A549 (cell line): ENCODE measurements at regions not wholly inside any gene's neighbourhood (a gene's known extent, or its start where the extent isn't known, plus 50 kb on each side); places are given as distances from the start of the nearest gene placed in this dataset.

Experiments
- ATAC-seq, 2 experiments: fragments of 200-7000 bp in 1 of 2; fragments of >200 bp in 1 of 2; cut with Nextera tagmentation in 1 of 2; cut with Tn5 transposase in 1 of 2; 3 replicates each; pipeline versions ENCODE4 v1.8.0 to v1.9.1; 2018 to 2020; ENCODE audit warnings: mild to moderate bottlenecking in 1 of 2, moderate library complexity in 1 of 2
- CTCF ChIA-PET: fragments of 300-600 bp; sonication (Branson Sonifier 250); formaldehyde crosslinking; extraction: SDS; loops from one replicate; lab custom pipeline; 2021; ENCODE audit warnings: antibody characterized with exemption, inconsistent platforms; lab: Yijun Ruan, JAX
- POLR2A ChIA-PET: fragments of 350-600 bp; formaldehyde crosslinking; extraction: SDS; loops from one replicate; lab custom pipeline; 2021; ENCODE audit warnings: antibody characterized with exemption, inconsistent platforms; lab: Yijun Ruan, JAX
- DNase-seq, 2 experiments: peaks; one replicate each; pipeline versions ENCODE4 v3.0.0 to v3.0.0-alpha.2; 2011 to 2016; ENCODE audit warnings: low read depth in 1 of 2, low spot score in 1 of 2
- FAIRE-seq: peaks from 2 replicates; lab custom pipeline; 2011; peaks lifted over from hg19 to GRCh38; lab: Jason Lieb, UNC
- H3K27ac ChIP-seq, 2 experiments: fragments of >200 bp; sonication (Bioruptor Twin); formaldehyde crosslinking; 3 replicates each; pipeline ENCODE4 v1.5.1; 2016 to 2017
- H3K4me1 ChIP-seq: fragments of >200 bp; sonication (Bioruptor Twin); formaldehyde crosslinking; 3 replicates; pipeline ENCODE4 v1.6.1; 2016
- H3K4me2 ChIP-seq: fragments of >200 bp; sonication (Bioruptor Twin); formaldehyde crosslinking; 3 replicates; pipeline ENCODE4 v1.6.1; 2016
- H3K4me3 ChIP-seq: fragments of >200 bp; sonication (Bioruptor Twin); formaldehyde crosslinking; 3 replicates; pipeline ENCODE4 v1.5.1; 2016
- H3K9me3 ChIP-seq: fragments of >200 bp; sonication (Bioruptor Twin); formaldehyde crosslinking; 3 replicates; pipeline ENCODE4 v1.6.1; 2016
- CBX2 ChIP-seq: fragments of 200-600 bp; sonication (generic); IDR thresholded peaks from 2 replicates; pipeline ENCODE4 v1.6.1; 2016; ENCODE audit warnings: low read depth, mild to moderate bottlenecking, borderline replicate concordance
- CBX8 ChIP-seq: fragments of 200-600 bp; sonication (generic); IDR thresholded peaks from 2 replicates; pipeline ENCODE4 v1.6.1; 2016
- CTCF ChIP-seq: fragments of >200 bp; sonication (Bioruptor Twin); formaldehyde crosslinking; IDR thresholded peaks from 3 replicates; pipeline ENCODE4 v1.5.1; 2016
- EHMT2 ChIP-seq: fragments of 200-600 bp; sonication (generic); IDR thresholded peaks from 2 replicates; pipeline ENCODE4 v1.6.1; 2016; ENCODE audit warnings: antibody characterized with exemption, low read depth, mild to moderate bottlenecking, moderate library complexity
- FOSB ChIP-seq: fragments of 250-450 bp; sonication (Bioruptor Pico); IDR thresholded peaks from 2 replicates; pipeline ENCODE4 v1.5.0; 2020; ENCODE audit warnings: mild to moderate bottlenecking, moderate library complexity
- GATA3 ChIP-seq: IDR thresholded peaks from 2 replicates; pipeline ENCODE4 v1.6.1; 2012; ENCODE audit warnings: borderline replicate concordance
- HDAC2 ChIP-seq: fragments of 200-600 bp; sonication (generic); IDR thresholded peaks from 2 replicates; pipeline ENCODE4 v1.6.1; 2016
- HEYL ChIP-seq: fragments of 250-450 bp; sonication (Bioruptor Pico); IDR thresholded peaks from 2 replicates; pipeline ENCODE4 v1.8.0; 2021; ENCODE audit warnings: mild to moderate bottlenecking, moderate library complexity
- HMGXB4 ChIP-seq: fragments of 250-450 bp; sonication (Bioruptor Pico); IDR thresholded peaks from 2 replicates; pipeline ENCODE4 v1.5.0; 2021; ENCODE audit warnings: mild to moderate bottlenecking, moderate library complexity, borderline replicate concordance
- JUNB ChIP-seq: fragments of >200 bp; sonication (Bioruptor Twin); formaldehyde crosslinking; IDR thresholded peaks from 2 replicates; pipeline ENCODE4 v1.6.1; 2016
- NFE2L2 ChIP-seq: fragments of 150-350 bp; conservative IDR thresholded peaks from 2 replicates; pipeline ENCODE4 v1.6.1; 2014; ENCODE audit warnings: low read length
- PHF8 ChIP-seq: fragments of 200-600 bp; sonication (generic); IDR thresholded peaks from 2 replicates; pipeline ENCODE4 v1.6.1; 2016; ENCODE audit warnings: low read depth, mild to moderate bottlenecking, antibody characterized with exemption, moderate library complexity, borderline replicate concordance
- POLR2AphosphoS2 ChIP-seq: conservative IDR thresholded peaks from 2 replicates; pipeline ENCODE4 v1.6.1; 2012; ENCODE audit warnings: low read length, improper control_type of control experiment, inconsistent platforms
- RAD21 ChIP-seq, 2 experiments: fragments of >200 bp in 1 of 2; sonication (Bioruptor Twin) in 1 of 2; formaldehyde crosslinking in 1 of 2; IDR thresholded peaks in 1 of 2; conservative IDR thresholded peaks in 1 of 2; 2 replicates in 1 of 2; 3 replicates in 1 of 2; pipeline ENCODE4 v1.6.1; 2012 to 2018; ENCODE audit warnings: inconsistent platforms in 1 of 2
- REST ChIP-seq: fragments of 200-600 bp; sonication (generic); IDR thresholded peaks from 2 replicates; pipeline ENCODE4 v1.6.1; 2016; ENCODE audit warnings: antibody characterized with exemption, mild to moderate bottlenecking, moderate library complexity
- RNF2 ChIP-seq: fragments of 200-600 bp; sonication (generic); IDR thresholded peaks from 2 replicates; pipeline ENCODE4 v1.6.1; 2016; ENCODE audit warnings: low read depth, mild to moderate bottlenecking, antibody characterized with exemption, moderate library complexity, borderline replicate concordance
- ZC3H11A ChIP-seq: fragments of 450-650 bp; IDR thresholded peaks from 2 replicates; pipeline ENCODE4 v1.6.1; 2014; ENCODE audit warnings: antibody characterized with exemption, mild to moderate bottlenecking
- ZFP36 ChIP-seq: fragments of 450-650 bp; IDR thresholded peaks from 2 replicates; pipeline ENCODE4 v1.6.1; 2014; ENCODE audit warnings: borderline replicate concordance; ENCODE audit not compliant: partially characterized antibody
- ZSCAN20 ChIP-seq: fragments of 250-450 bp; sonication (Bioruptor Pico); IDR thresholded peaks from 2 replicates; pipeline ENCODE4 v1.8.0; 2022; ENCODE audit warnings: mild to moderate bottlenecking, moderate library complexity
- WGBS: methylation state at CpG from one replicate; pipeline ENCODE4 v1.1.6; 2017; ENCODE audit errors: missing lambda C conversion rate; 5-methylcytosine and 5-hydroxymethylcytosine counted together
- TF ChIP-seq, protein P1 (sequence below): fragments of 250-450 bp; sonication (Bioruptor Pico); IDR thresholded peaks from 2 replicates; pipeline ENCODE4 v1.5.0; 2020; ENCODE audit warnings: low read depth, mild to moderate bottlenecking, moderate library complexity
- TF ChIP-seq, protein P2 (sequence below): fragments of 150-350 bp; IDR thresholded peaks from 2 replicates; pipeline ENCODE4 v1.6.1; 2014; ENCODE audit warnings: low read depth, mild to moderate bottlenecking, low read length
- TF ChIP-seq, protein P3 (sequence below): fragments of 450-650 bp; IDR thresholded peaks from 2 replicates; pipeline ENCODE4 v1.6.1; 2014; ENCODE audit warnings: antibody characterized with exemption
- TF ChIP-seq, protein P4 (sequence below): IDR thresholded peaks from 2 replicates; pipeline ENCODE4 v1.6.1; 2012

GRCh38 chr2:147740211-147740927, 104.5 kb upstream of the ACVR2A start:
- no peak for DNase-seq
- H3K27ac ChIP-seq, result no peak overlapping the region
- 2% methylated on average over 2 of the region's 2 CpGs for WGBS
- H3K9me3 ChIP-seq, result no peaks in the 10 kb centered on the region
- H3K4me2 ChIP-seq, result no peak overlapping the region
- FAIRE-seq, result no peak
- H3K4me3 ChIP-seq, result no peak overlapping the region
- POLR2A ChIA-PET, result no interaction called here
- no peak for TF ChIP-seq CBX8
- no peak for TF ChIP-seq GATA3
- no peak for TF ChIP-seq FOSB
- TF ChIP-seq RNF2, result no peak
- no peak for TF ChIP-seq REST
- no peak for TF ChIP-seq JUNB
- no peak for TF ChIP-seq EHMT2
- TF ChIP-seq HEYL (CRISPR knock-in tag), result no peak
- TF ChIP-seq ZSCAN20 (CRISPR knock-in tag), result no peak
- no peak for TF ChIP-seq HDAC2
- TF ChIP-seq, protein P1, sequence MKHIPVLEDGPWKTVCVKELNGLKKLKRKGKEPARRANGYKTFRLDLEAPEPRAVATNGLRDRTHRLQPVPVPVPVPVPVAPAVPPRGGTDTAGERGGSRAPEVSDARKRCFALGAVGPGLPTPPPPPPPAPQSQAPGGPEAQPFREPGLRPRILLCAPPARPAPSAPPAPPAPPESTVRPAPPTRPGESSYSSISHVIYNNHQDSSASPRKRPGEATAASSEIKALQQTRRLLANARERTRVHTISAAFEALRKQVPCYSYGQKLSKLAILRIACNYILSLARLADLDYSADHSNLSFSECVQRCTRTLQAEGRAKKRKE (CRISPR knock-in tag), result no peak
- no peak for TF ChIP-seq ZFP36
- no peaks in the 10 kb centered on the region for H3K4me1 ChIP-seq
- CTCF ChIA-PET, result no interaction called here
- ATAC-seq, result no peak

GRCh38 chr2:147739508-147739907, 105.3 kb upstream of the ACVR2A start:
- DNase-seq, result no peak
- POLR2A ChIA-PET, result no interaction called here
- H3K27ac ChIP-seq, result no peak overlapping the region

GRCh38 chr2:147718831-147719230, 126.0 kb upstream of the ACVR2A start:
- Histone ChIP-seq H3K27ac (no peak overlapping the region), H3K4me2 (no peak overlapping the region), H3K4me3 (no peak overlapping the region), H3K4me1 (no peaks in the 10 kb centered on the region), H3K9me3 (no peaks in the 10 kb centered on the region)
- ATAC-seq (no peak), FAIRE-seq (no peak), DNase-seq (no peak)
- 2% methylated on average over 2 of the region's 2 CpGs for WGBS
- ChIA-PET POLR2A (no interaction called here), CTCF (no interaction called here)
- TF ChIP-seq CBX2 (no peak), NFE2L2 (no peak), HMGXB4 (CRISPR knock-in tag) (no peak), POLR2AphosphoS2 (no peak), CTCF (no peak), ZC3H11A (no peak), EHMT2 (no peak)
- TF ChIP-seq, protein P2, sequence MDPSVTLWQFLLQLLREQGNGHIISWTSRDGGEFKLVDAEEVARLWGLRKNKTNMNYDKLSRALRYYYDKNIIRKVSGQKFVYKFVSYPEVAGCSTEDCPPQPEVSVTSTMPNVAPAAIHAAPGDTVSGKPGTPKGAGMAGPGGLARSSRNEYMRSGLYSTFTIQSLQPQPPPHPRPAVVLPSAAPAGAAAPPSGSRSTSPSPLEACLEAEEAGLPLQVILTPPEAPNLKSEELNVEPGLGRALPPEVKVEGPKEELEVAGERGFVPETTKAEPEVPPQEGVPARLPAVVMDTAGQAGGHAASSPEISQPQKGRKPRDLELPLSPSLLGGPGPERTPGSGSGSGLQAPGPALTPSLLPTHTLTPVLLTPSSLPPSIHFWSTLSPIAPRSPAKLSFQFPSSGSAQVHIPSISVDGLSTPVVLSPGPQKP, result no peak
- TF ChIP-seq, protein P3, sequence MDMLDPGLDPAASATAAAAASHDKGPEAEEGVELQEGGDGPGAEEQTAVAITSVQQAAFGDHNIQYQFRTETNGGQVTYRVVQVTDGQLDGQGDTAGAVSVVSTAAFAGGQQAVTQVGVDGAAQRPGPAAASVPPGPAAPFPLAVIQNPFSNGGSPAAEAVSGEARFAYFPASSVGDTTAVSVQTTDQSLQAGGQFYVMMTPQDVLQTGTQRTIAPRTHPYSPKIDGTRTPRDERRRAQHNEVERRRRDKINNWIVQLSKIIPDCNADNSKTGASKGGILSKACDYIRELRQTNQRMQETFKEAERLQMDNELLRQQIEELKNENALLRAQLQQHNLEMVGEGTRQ, result no peak
- TF ChIP-seq, protein P4, sequence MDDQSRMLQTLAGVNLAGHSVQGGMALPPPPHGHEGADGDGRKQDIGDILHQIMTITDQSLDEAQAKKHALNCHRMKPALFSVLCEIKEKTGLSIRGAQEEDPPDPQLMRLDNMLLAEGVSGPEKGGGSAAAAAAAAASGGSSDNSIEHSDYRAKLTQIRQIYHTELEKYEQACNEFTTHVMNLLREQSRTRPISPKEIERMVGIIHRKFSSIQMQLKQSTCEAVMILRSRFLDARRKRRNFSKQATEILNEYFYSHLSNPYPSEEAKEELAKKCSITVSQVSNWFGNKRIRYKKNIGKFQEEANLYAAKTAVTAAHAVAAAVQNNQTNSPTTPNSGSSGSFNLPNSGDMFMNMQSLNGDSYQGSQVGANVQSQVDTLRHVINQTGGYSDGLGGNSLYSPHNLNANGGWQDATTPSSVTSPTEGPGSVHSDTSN, result no peak

More at GRCh38 chr2:147739508-147739907, 105.3 kb upstream of the ACVR2A start:
- no peaks in the 10 kb centered on the region for H3K9me3 ChIP-seq
- 2% methylated on average over 3 of the region's 3 CpGs for WGBS
- TF ChIP-seq RAD21 (conservative IDR thresholded peaks at IDR 0.05 in 1 of 2, IDR thresholded peaks at IDR 0.05 in 1 of 2), result no peak
- TF ChIP-seq PHF8, result no peak
- no peak overlapping the region for H3K4me2 ChIP-seq
- H3K4me3 ChIP-seq, result no peak overlapping the region
- CTCF ChIA-PET, result interaction anchor here (0.7 to 0.9 kb wide), 2 partner anchors 10 to 18 kb away, joined by 3 read pairs; no protein-coding TSS in a partner anchor
- ATAC-seq (no peak), FAIRE-seq (no peak)
- no peaks in the 10 kb centered on the region for H3K4me1 ChIP-seq
